Ascending aorta (tissue), 2 donors: ENCODE measurements at regions not wholly inside any gene's neighbourhood (a gene's known extent, or its start where the extent isn't known, plus 50 kb on each side); places are given as distances from the start of the nearest gene placed in this dataset.
"Not testable (repeated sequence)": the region's sequence is repeated elsewhere in the genome, so short reads cannot be mapped to it uniquely, and the experiment has no call there.

Source experiments
- DNase-seq, 2 donors: peaks; one replicate each; pipeline ENCODE4 v3.0.0-alpha.2; 2019; ENCODE audit warnings: low spot score in 2 of 2
- H3K27ac ChIP-seq, 2 donors: fragments of 200-600 bp; sonication (generic); one replicate each; pipeline ENCODE4 v1.5.1; 2016 to 2017; ENCODE audit warnings: mild to moderate bottlenecking in 1 of 2
- H3K27me3 ChIP-seq: fragments of 200-600 bp; sonication (generic); one replicate; pipeline ENCODE4 v1.5.1; 2017
- H3K36me3 ChIP-seq, 2 donors: fragments of 200-600 bp; sonication (generic); one replicate each; pipeline ENCODE4 v1.5.1; 2016
- H3K4me1 ChIP-seq, 2 donors: fragments of 200-600 bp; sonication (generic); one replicate each; pipeline ENCODE4 v1.5.1; 2016 to 2017; ENCODE audit warnings: mild to moderate bottlenecking in 1 of 2
- H3K4me3 ChIP-seq, 2 donors: fragments of 200-600 bp; sonication (generic); one replicate each; pipeline ENCODE4 v1.5.1; 2016 to 2017; ENCODE audit warnings: mild to moderate bottlenecking in 1 of 2
- H3K9me3 ChIP-seq, 2 donors: fragments of 200-600 bp; sonication (generic); one replicate each; pipeline ENCODE4 v1.5.1; 2016
- CTCF ChIP-seq, 3 experiments: fragments of 200-600 bp in 2 of 3; fragments of 450-650 bp in 1 of 3; sonication (generic) in 2 of 3; IDR thresholded peaks; one replicate each; pipeline ENCODE4 v1.5.1; 2016 to 2019; ENCODE audit warnings: antibody characterized with exemption in 3 of 3, mild to moderate bottlenecking in 1 of 3, moderate library complexity in 1 of 3
- intact Hi-C: fragments of 100-400 bp; cut with DNase I; formaldehyde crosslinking; loops from one replicate; pipeline ENCODE4 v1.15.1; 2023

- intact Hi-C loops: loop anchor here (10.0 kb wide), 1 partner anchor 220 kb away; no protein-coding TSS in a partner anchor
- DNase-seq: no peak
- no peaks in the 10 kb centered on the region for H3K4me1 ChIP-seq
- no peaks in the 10 kb centered on the region for H3K36me3 ChIP-seq
- no peaks in the 10 kb centered on the region for H3K9me3 ChIP-seq
- no peak for TF ChIP-seq CTCF (IDR thresholded peaks at IDR 0.05)
- H3K4me3 ChIP-seq: no peak overlapping the region
- no peaks in the 10 kb centered on the region for H3K27me3 ChIP-seq
- H3K27ac ChIP-seq: no peak overlapping the region
Measured at GRCh38 chr2:121065239-121065638, 219.8 kb downstream of the TFCP2L1 start.

GRCh38 chr2:121066526-121066925, 218.5 kb downstream of the TFCP2L1 start:
- TF ChIP-seq CTCF (IDR thresholded peaks at IDR 0.05): no peak
- Histone ChIP-seq H3K4me1 (no peaks in the 10 kb centered on the region), H3K4me3 (no peak overlapping the region), H3K36me3 (no peaks in the 10 kb centered on the region), H3K27me3 (no peaks in the 10 kb centered on the region), H3K27ac (no peak overlapping the region), H3K9me3 (no peaks in the 10 kb centered on the region)
- DNase-seq: no peak
- intact Hi-C loops: loop anchor here (10.0 kb wide), 1 partner anchor 222 kb away; no protein-coding TSS in a partner anchor

- H3K36me3 ChIP-seq: no peaks in the 10 kb centered on the region
- no peak for TF ChIP-seq CTCF (IDR thresholded peaks at IDR 0.05)
- no peak for DNase-seq
- H3K9me3 ChIP-seq: no peaks in the 10 kb centered on the region
- H3K27me3 ChIP-seq: no peaks in the 10 kb centered on the region
- H3K27ac ChIP-seq: no peak overlapping the region
- intact Hi-C loops: loop anchor here (10.0 kb wide), 1 partner anchor 224 kb away; no protein-coding TSS in a partner anchor
- H3K4me3 ChIP-seq: no peak overlapping the region
- H3K4me1 ChIP-seq: no peaks in the 10 kb centered on the region
Measured at GRCh38 chr2:121068851-121069250, 216.2 kb downstream of the TFCP2L1 start.

- no peaks in the 10 kb centered on the region for H3K4me1 ChIP-seq
Measured at GRCh38 chr2:121069434-121069969, 215.5 kb downstream of the TFCP2L1 start.

GRCh38 chr2:121070061-121070460, 214.9 kb downstream of the TFCP2L1 start:
- DNase-seq, H3K27ac ChIP-seq, intact Hi-C loops: not testable (repeated sequence)

More at GRCh38 chr2:121069434-121069969, 215.5 kb downstream of the TFCP2L1 start:
- intact Hi-C loops: loop anchor here (10.0 kb wide), 1 partner anchor 225 kb away; no protein-coding TSS in a partner anchor
- Histone ChIP-seq H3K36me3 (no peaks in the 10 kb centered on the region), H3K27me3 (no peaks in the 10 kb centered on the region), H3K9me3 (no peaks in the 10 kb centered on the region), H3K4me3 (no peak overlapping the region), H3K27ac (no peak overlapping the region)
- no peak for TF ChIP-seq CTCF (IDR thresholded peaks at IDR 0.05)
- DNase-seq: no peak

GRCh38 chr2:121071034-121071504, 213.9 kb downstream of the TFCP2L1 start:
- Histone ChIP-seq H3K9me3 (no peaks in the 10 kb centered on the region), H3K4me1 (no peaks in the 10 kb centered on the region), H3K27me3 (peaks cover 3% of the 10 kb centered on the region), H3K27ac (no peak overlapping the region), H3K36me3 (no peaks in the 10 kb centered on the region), H3K4me3 (no peak overlapping the region)
- intact Hi-C loops: loop anchor here (1.0 kb wide), 2 partner anchors 336 to 376 kb away; partner anchors contain the start of gene GLI2
- DNase-seq: peak in 1 of 2 donors; percentile 76
- TF ChIP-seq CTCF (IDR thresholded peaks at IDR 0.05): peak; percentile 82 to 98 (median 95)

More at GRCh38 chr2:121070061-121070460, 214.9 kb downstream of the TFCP2L1 start:
- H3K4me1 ChIP-seq, H3K36me3 ChIP-seq, H3K9me3 ChIP-seq, H3K27me3 ChIP-seq, H3K4me3 ChIP-seq: not testable (repeated sequence)
